NCI-H2029 (cell line): ENCODE measurements at regions not wholly inside any gene's neighbourhood (a gene's known extent, or its start where the extent isn't known, plus 50 kb on each side); places are given as distances from the start of the nearest gene placed in this dataset.

Source experiments
- DNase-seq: peaks from one replicate; lab custom pipeline; 2025; lab: John Stamatoyannopoulos, UW

GRCh38 chr12:28601570-28602058 is 411.4 kb downstream of the CCDC91 start:
- no peak for DNase-seq

GRCh38 chr12:28602786-28603185 is 412.5 kb downstream of the CCDC91 start:
- DNase-seq, result no peak

GRCh38 chr12:28603239-28603638 is 413.0 kb downstream of the CCDC91 start:
- no peak for DNase-seq

GRCh38 chr12:28603801-28604200 is 413.5 kb downstream of the CCDC91 start:
- no peak for DNase-seq

- DNase-seq, result no peak
Observed at GRCh38 chr12:28604240-28604639, 414.0 kb downstream of the CCDC91 start.

- no peak for DNase-seq
Observed at GRCh38 chr12:28606967-28607557, 416.8 kb downstream of the CCDC91 start.

- DNase-seq, result no peak
Observed at GRCh38 chr12:28610401-28611114, 420.3 kb downstream of the CCDC91 start.

- DNase-seq, result peak; percentile 28
Observed at GRCh38 chr12:28611115-28611435, 420.8 kb downstream of the CCDC91 start.

GRCh38 chr12:28611449-28611848 is 421.2 kb downstream of the CCDC91 start:
- no peak for DNase-seq

GRCh38 chr12:28618171-28618570 is 427.9 kb downstream of the CCDC91 start:
- DNase-seq, result no peak

- DNase-seq, result no peak
Observed at GRCh38 chr12:28618772-28619171, 428.5 kb downstream of the CCDC91 start.

- DNase-seq, result no peak
Observed at GRCh38 chr12:28620281-28620680, 430.0 kb downstream of the CCDC91 start.

- DNase-seq, result no peak
Observed at GRCh38 chr12:28622406-28622805, 432.1 kb downstream of the CCDC91 start.

- DNase-seq, result no peak
Observed at GRCh38 chr12:28626504-28626903, 436.2 kb downstream of the CCDC91 start.

- no peak for DNase-seq
Observed at GRCh38 chr12:28629691-28630090, 439.4 kb downstream of the CCDC91 start.

- no peak for DNase-seq
Observed at GRCh38 chr12:28631831-28632230, 441.6 kb downstream of the CCDC91 start.

- no peak for DNase-seq
Observed at GRCh38 chr12:28640519-28640918, 450.3 kb downstream of the CCDC91 start.

- DNase-seq, result no peak
Observed at GRCh38 chr12:28645436-28645835, 455.2 kb downstream of the CCDC91 start.

- DNase-seq, result no peak
Observed at GRCh38 chr12:28645891-28646290, 455.6 kb downstream of the CCDC91 start.

GRCh38 chr12:28650906-28651305 is 460.6 kb downstream of the CCDC91 start:
- no peak for DNase-seq

GRCh38 chr12:28652239-28652638 is 462.0 kb downstream of the CCDC91 start:
- no peak for DNase-seq

- DNase-seq, result no peak
Observed at GRCh38 chr12:28681980-28682379, 467.1 kb upstream of the FAR2 start.

GRCh38 chr12:28683366-28683765 is 465.7 kb upstream of the FAR2 start:
- no peak for DNase-seq
